Panc1 (cell line): ENCODE measurements at regions not wholly inside any gene's neighbourhood (a gene's known extent, or its start where the extent isn't known, plus 50 kb on each side); places are given as distances from the start of the nearest gene placed in this dataset.
"Not testable (repeated sequence)": the region's sequence is repeated elsewhere in the genome, so short reads cannot be mapped to it uniquely, and the experiment has no call there.

Experiments
- ATAC-seq: fragments of 200-7000 bp; cut with Tn5 transposase; 2 replicates; pipeline ENCODE4 v1.9.1; 2020; ENCODE audit warnings: mild to moderate bottlenecking, moderate library complexity
- BruUV-seq: library from RNA; stranded (reverse); fragments of 400-500 nt; replicated peaks from 2 replicates; lab custom pipeline; 2021; lab: Mats Ljungman, UMichigan
- CTCF ChIA-PET: fragments of 300-600 bp; sonication (Branson Sonifier 250); formaldehyde crosslinking; loops from one replicate; lab custom pipeline; 2022; ENCODE audit warnings: antibody characterized with exemption; lab: Charles Lee
- POLR2A ChIA-PET: fragments of 300-600 bp; sonication (Branson Sonifier 250); formaldehyde crosslinking; loops from one replicate; lab custom pipeline; 2022; ENCODE audit warnings: antibody characterized with exemption; lab: Charles Lee
- DNase-seq: peaks from one replicate; pipeline ENCODE4 v3.0.0-alpha.2; 2010; ENCODE audit warnings: low read depth, low spot score
- H3K27ac ChIP-seq: 2 replicates; pipeline ENCODE4 v1.5.1; 2011; ENCODE audit warnings: mild to moderate bottlenecking, low read length, inconsistent platforms
- H3K27me3 ChIP-seq: fragments of 200-500 bp; sonication (Bioruptor generic); 2 replicates; pipeline ENCODE4 v1.6.0; 2014; ENCODE audit warnings: low read length, inconsistent platforms; ENCODE audit not compliant: control insufficient read depth, insufficient read depth
- H3K36me3 ChIP-seq: fragments of 200-500 bp; sonication (Bioruptor generic); 2 replicates; pipeline ENCODE4 v1.5.1; 2014; ENCODE audit warnings: inconsistent platforms, mild to moderate bottlenecking, low read length, moderate library complexity; ENCODE audit not compliant: control insufficient read depth, insufficient read depth
- H3K4me1 ChIP-seq: 2 replicates; pipeline ENCODE4 v1.5.1; 2011; ENCODE audit warnings: inconsistent platforms, mild to moderate bottlenecking, low read length, moderate library complexity; ENCODE audit not compliant: control insufficient read depth, insufficient read depth
- H3K4me3 ChIP-seq, 2 experiments: 2 replicates each; pipeline ENCODE4 v1.5.1; 2011 to 2012; ENCODE audit warnings: low read depth in 2 of 2, low read length in 2 of 2, mild to moderate bottlenecking in 2 of 2, inconsistent platforms in 1 of 2, moderate library complexity in 1 of 2
- H3K9me3 ChIP-seq: fragments of 200-500 bp; sonication (Bioruptor generic); 2 replicates; pipeline ENCODE4 v1.5.1; 2014; ENCODE audit warnings: low read depth, mild to moderate bottlenecking, inconsistent platforms, low read length, moderate library complexity; ENCODE audit not compliant: control insufficient read depth, insufficient read depth
- CTCF ChIP-seq: fragments of 450-650 bp; IDR thresholded peaks from 2 replicates; pipeline ENCODE4 v1.5.1; 2017; ENCODE audit warnings: mild to moderate bottlenecking
- POLR2AphosphoS5 ChIP-seq: IDR thresholded peaks from 2 replicates; pipeline ENCODE4 v1.6.1; 2012; ENCODE audit warnings: mild to moderate bottlenecking, low read depth, low read length, moderate library complexity
- REST ChIP-seq, 2 experiments: IDR thresholded peaks; 2 replicates each; pipeline ENCODE4 v1.6.1; 2011 to 2012; ENCODE audit warnings: low read depth in 2 of 2, control low read depth in 1 of 2, low read length in 1 of 2, mild to moderate bottlenecking in 1 of 2, moderate library complexity in 1 of 2; ENCODE audit not compliant: insufficient read depth in 1 of 2
- SIN3A ChIP-seq: IDR thresholded peaks from 2 replicates; pipeline ENCODE4 v1.6.1; 2012; ENCODE audit warnings: low read depth, mild to moderate bottlenecking, low read length, moderate library complexity, borderline replicate concordance; ENCODE audit not compliant: insufficient read depth
- TCF7L2 ChIP-seq: IDR thresholded peaks from 2 replicates; pipeline ENCODE4 v1.6.1; 2011; ENCODE audit warnings: mild to moderate bottlenecking, low read depth, low read length, inconsistent platforms
- in situ Hi-C: cut with HindIII; loops from 2 replicates; pipeline ENCODE4 v1.10.0; 2016; ENCODE audit warnings: low sequenced_read_pairs, low pct_unique_long_range_greater_than_20kb
- intact Hi-C: fragments of 100-400 bp; cut with micrococcal nuclease; formaldehyde crosslinking; loops from one replicate; pipeline ENCODE4 v1.10.0; 2022; ENCODE audit not compliant: unreplicated experiment

- no TSS peak for BruUV-seq
- no peak for TF ChIP-seq SIN3A
- TF ChIP-seq TCF7L2, result no peak
- no peak for TF ChIP-seq REST (IDR thresholded peaks at IDR 0.05; ENCODE audit: insufficient read depth in 1 of 2, low read depth in 2 of 2, low read length in 1 of 2)
- no peak for TF ChIP-seq POLR2AphosphoS5
- TF ChIP-seq CTCF, result no peak
- H3K36me3 ChIP-seq, result no peaks in the 10 kb centered on the region
- no peaks in the 10 kb centered on the region for H3K4me1 ChIP-seq
- CTCF ChIA-PET, result no interaction called here
- POLR2A ChIA-PET, result no interaction called here
- no peak overlapping the region for H3K4me3 ChIP-seq
- in situ Hi-C loops (no loop called here), intact Hi-C loops (no loop called here)
- H3K9me3 ChIP-seq, result no peaks in the 10 kb centered on the region
- peaks cover 8% of the 10 kb centered on the region for H3K27me3 ChIP-seq
- DNase-seq (no peak), ATAC-seq (no peak)
- H3K27ac ChIP-seq, result no peak overlapping the region
Observed at GRCh38 chr5:36801523-36801922, 75.0 kb upstream of the NIPBL start.

GRCh38 chr5:36802187-36802586 is 74.4 kb upstream of the NIPBL start:
- intact Hi-C loops (no loop called here), in situ Hi-C loops (no loop called here)
- Histone ChIP-seq H3K36me3 (no peaks in the 10 kb centered on the region), H3K27ac (no peak overlapping the region), H3K9me3 (no peaks in the 10 kb centered on the region), H3K4me3 (no peak overlapping the region), H3K27me3 (peaks cover 8% of the 10 kb centered on the region), H3K4me1 (no peaks in the 10 kb centered on the region)
- TF ChIP-seq REST (IDR thresholded peaks at IDR 0.05; ENCODE audit: insufficient read depth in 1 of 2, low read depth in 2 of 2, low read length in 1 of 2), result no peak
- no peak for TF ChIP-seq CTCF
- no peak for TF ChIP-seq SIN3A
- ATAC-seq, result no peak
- BruUV-seq, result no TSS peak
- no peak for DNase-seq
- ChIA-PET CTCF (no interaction called here), POLR2A (no interaction called here)

- H3K27me3 ChIP-seq, result peaks cover 12% of the 10 kb centered on the region
- POLR2A ChIA-PET, H3K36me3 ChIP-seq, ATAC-seq, H3K9me3 ChIP-seq, in situ Hi-C loops, H3K4me3 ChIP-seq, H3K4me1 ChIP-seq, CTCF ChIA-PET, H3K27ac ChIP-seq, BruUV-seq, DNase-seq, intact Hi-C loops: not testable (repeated sequence)
Observed at GRCh38 chr5:36813249-36813648, 63.3 kb upstream of the NIPBL start.
